OCI-LY7 (cell line): ENCODE measurements at regions not wholly inside any gene's neighbourhood (a gene's known extent, or its start where the extent isn't known, plus 50 kb on each side); places are given as distances from the start of the nearest gene placed in this dataset.

Source experiments
- CTCF ChIP-seq: fragments of 200-600 bp; sonication (generic); conservative IDR thresholded peaks from 2 replicates; pipeline ENCODE4 v1.5.1; 2014; ENCODE audit warnings: mild to moderate bottlenecking, antibody characterized with exemption, low read length, moderate library complexity, mixed read lengths
- EZH2phosphoT487 ChIP-seq: fragments of 200-600 bp; sonication (generic); IDR thresholded peaks from 2 replicates; pipeline ENCODE4 v1.6.1; 2018; ENCODE audit warnings: low read depth, borderline replicate concordance, mild to moderate bottlenecking, mixed run types, antibody characterized with exemption, low read length, moderate library complexity, mixed read lengths

DNA sequence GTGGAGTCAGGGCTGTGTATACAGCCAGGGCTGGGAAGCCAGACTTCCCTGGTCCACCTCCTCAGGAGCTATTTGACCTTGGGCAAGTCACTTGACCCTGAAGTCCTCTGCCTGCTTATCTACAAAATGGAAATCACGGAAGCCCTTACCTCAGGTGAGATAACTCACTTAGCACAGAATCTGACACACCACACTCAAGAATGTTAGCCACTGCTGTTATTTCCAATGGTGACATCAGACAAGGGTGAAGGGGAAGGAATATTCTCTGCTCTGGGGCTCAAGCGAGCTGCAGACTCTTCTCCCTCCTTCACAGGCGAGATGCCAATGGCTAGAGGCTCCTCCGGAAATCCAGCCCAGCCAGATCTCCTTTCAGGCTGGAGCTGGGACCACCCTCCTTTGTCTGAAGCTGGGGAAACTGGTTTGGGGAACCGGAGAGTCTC lies 189.6 kb downstream of the HAUS1 start:
- TF ChIP-seq CTCF = no peak
- TF ChIP-seq EZH2phosphoT487 = no peak
